H9 (cell line): ENCODE measurements at regions not wholly inside any gene's neighbourhood (a gene's known extent, or its start where the extent isn't known, plus 50 kb on each side); places are given as distances from the start of the nearest gene placed in this dataset.
"Not testable (repeated sequence)": the region's sequence is repeated elsewhere in the genome, so short reads cannot be mapped to it uniquely, and the experiment has no call there.

Experiments used
- DNase-seq: peaks from one replicate; pipeline ENCODE4 v3.0.0-alpha.2; 2017
- H2AFZ ChIP-seq: one replicate; pipeline ENCODE4 v1.6.1; 2013; ENCODE audit warnings: mild to moderate bottlenecking, low read length, control low read depth, moderate library complexity
- H2AK5ac ChIP-seq: 2 replicates; pipeline ENCODE4 v1.6.1; 2013; ENCODE audit warnings: low read length, control low read depth, mixed read lengths; ENCODE audit not compliant: insufficient read length
- H2BK120ac ChIP-seq: one replicate; pipeline ENCODE4 v1.6.1; 2013; ENCODE audit warnings: low read depth, mild to moderate bottlenecking, low read length, control low read depth, inconsistent platforms; ENCODE audit not compliant: poor library complexity, severe bottlenecking
- H2BK12ac ChIP-seq: 2 replicates; pipeline ENCODE4 v1.6.1; 2013; ENCODE audit warnings: low read length, control low read depth, mixed read lengths, low read depth; ENCODE audit not compliant: insufficient read length
- H2BK15ac ChIP-seq: 2 replicates; pipeline ENCODE4 v1.6.1; 2013; ENCODE audit warnings: low read depth, low read length, control low read depth
- H2BK20ac ChIP-seq: one replicate; pipeline ENCODE4 v1.6.1; 2013; ENCODE audit warnings: low read depth, mild to moderate bottlenecking, low read length, control low read depth, inconsistent platforms; ENCODE audit not compliant: poor library complexity, severe bottlenecking
- H2BK5ac ChIP-seq: 2 replicates; pipeline ENCODE4 v1.6.1; 2013; ENCODE audit warnings: low read length, control low read depth, mixed read lengths; ENCODE audit not compliant: insufficient read length
- H3K14ac ChIP-seq: 2 replicates; pipeline ENCODE4 v1.6.1; 2013; ENCODE audit warnings: low read length, control low read depth; ENCODE audit not compliant: insufficient read depth
- H3K18ac ChIP-seq: 2 replicates; pipeline ENCODE4 v1.6.1; 2013; ENCODE audit warnings: low read depth, mild to moderate bottlenecking, mixed read lengths, low read length, control low read depth; ENCODE audit not compliant: insufficient read length
- H3K23ac ChIP-seq: 2 replicates; pipeline ENCODE4 v1.6.1; 2013; ENCODE audit warnings: low read length, control low read depth, mixed read lengths, low read depth; ENCODE audit not compliant: insufficient read length
- H3K23me2 ChIP-seq: 2 replicates; pipeline ENCODE4 v1.6.1; 2013; ENCODE audit warnings: low read depth, mild to moderate bottlenecking, mixed read lengths, low read length, control low read depth; ENCODE audit not compliant: insufficient read length, poor library complexity, severe bottlenecking
- H3K27ac ChIP-seq: 2 replicates; pipeline ENCODE4 v1.5.1; 2013; ENCODE audit warnings: low read length, control low read depth, mixed read lengths, low read depth; ENCODE audit not compliant: insufficient read length
- H3K27me3 ChIP-seq: 2 replicates; pipeline ENCODE4 v1.6.1; 2013; ENCODE audit warnings: low read length, control low read depth, inconsistent platforms; ENCODE audit not compliant: insufficient read depth
- H3K4ac ChIP-seq: 2 replicates; pipeline ENCODE4 v1.6.1; 2013; ENCODE audit warnings: low read depth, mild to moderate bottlenecking, control low read depth, inconsistent platforms, low read length, moderate library complexity
- H3K4me1 ChIP-seq: 2 replicates; pipeline ENCODE4 v1.6.1; 2013; ENCODE audit warnings: low read length, control low read depth, inconsistent platforms; ENCODE audit not compliant: insufficient read depth
- H3K4me2 ChIP-seq: 2 replicates; pipeline ENCODE4 v1.6.1; 2013; ENCODE audit warnings: low read length, control low read depth, mixed read lengths; ENCODE audit not compliant: insufficient read length, insufficient read depth
- H3K56ac ChIP-seq: 2 replicates; pipeline ENCODE4 v1.6.1; 2013; ENCODE audit warnings: low read depth, mild to moderate bottlenecking, mixed read lengths, low read length, control low read depth; ENCODE audit not compliant: insufficient read length
- H3K79me1 ChIP-seq: 2 replicates; pipeline ENCODE4 v1.6.1; 2013; ENCODE audit warnings: low read depth, mild to moderate bottlenecking, moderate library complexity, low read length, control low read depth, inconsistent platforms; ENCODE audit not compliant: insufficient read depth, poor library complexity, severe bottlenecking
- H3K79me2 ChIP-seq: 2 replicates; pipeline ENCODE4 v1.6.1; 2013; ENCODE audit warnings: low read length, control low read depth, inconsistent platforms; ENCODE audit not compliant: insufficient read depth
- H3K9ac ChIP-seq: 2 replicates; pipeline ENCODE4 v1.6.1; 2013; ENCODE audit warnings: low read length, control low read depth, mixed read lengths; ENCODE audit not compliant: insufficient read length; ENCODE audit errors: extremely low read depth
- H3K9me3 ChIP-seq: one replicate; pipeline ENCODE4 v1.6.1; 2013; ENCODE audit warnings: low read depth, low read length, inconsistent platforms; ENCODE audit not compliant: control insufficient read depth
- H3T11ph ChIP-seq: one replicate; pipeline ENCODE4 v1.6.1; 2013; ENCODE audit warnings: mild to moderate bottlenecking, low read length, control low read depth, inconsistent platforms
- H4K20me1 ChIP-seq: one replicate; pipeline ENCODE4 v1.6.1; 2013; ENCODE audit not compliant: control insufficient read depth, insufficient read length, insufficient read depth
- H4K5ac ChIP-seq: 2 replicates; pipeline ENCODE4 v1.6.1; 2013; ENCODE audit warnings: low read depth, mild to moderate bottlenecking, mixed read lengths, low read length, control low read depth; ENCODE audit not compliant: insufficient read length
- H4K8ac ChIP-seq: replicated peaks from 2 replicates; pipeline ENCODE4 v1.6.1; 2013; ENCODE audit warnings: low read length, control low read depth, mixed read lengths, low read depth; ENCODE audit not compliant: insufficient read length
- H4K91ac ChIP-seq: 2 replicates; pipeline ENCODE4 v1.6.1; 2013; ENCODE audit warnings: low read depth, mild to moderate bottlenecking, moderate library complexity, mixed read lengths, low read length, control low read depth; ENCODE audit not compliant: insufficient read length
- H3K27ac Mint-ChIP-seq, 3 experiments: 2 replicates in 2 of 3; 3 replicates in 1 of 3; pipeline ENCODE4 v1.8.0; 2020 to 2021; ENCODE audit warnings: mixed read lengths in 3 of 3, mild to moderate bottlenecking in 1 of 3, moderate library complexity in 1 of 3
- H3K27me3 Mint-ChIP-seq: 2 replicates; pipeline ENCODE4 v1.8.0; 2021; ENCODE audit warnings: low read depth, mild to moderate bottlenecking, moderate library complexity, mixed read lengths
- H3K36me3 Mint-ChIP-seq, 3 experiments: 2 replicates in 2 of 3; 3 replicates in 1 of 3; pipeline ENCODE4 v1.8.0; 2020 to 2021; ENCODE audit warnings: low read depth in 3 of 3, mixed read lengths in 3 of 3; ENCODE audit not compliant: insufficient read depth in 1 of 3
- H3K4me1 Mint-ChIP-seq, 2 experiments: 2 replicates each; pipeline ENCODE4 v1.8.0; 2020; ENCODE audit warnings: mixed read lengths in 2 of 2
- H3K4me3 Mint-ChIP-seq, 2 experiments: 2 replicates in 1 of 2; 3 replicates in 1 of 2; pipeline ENCODE4 v1.8.0; 2020 to 2021; ENCODE audit warnings: mild to moderate bottlenecking in 2 of 2, mixed read lengths in 2 of 2, moderate library complexity in 1 of 2
- H3K9me3 Mint-ChIP-seq, 2 experiments: 2 replicates in 1 of 2; 3 replicates in 1 of 2; pipeline ENCODE4 v1.8.0; 2020; ENCODE audit warnings: mild to moderate bottlenecking in 2 of 2, mixed read lengths in 2 of 2, moderate library complexity in 1 of 2
- WGBS: extraction: QIAGEN DNeasy Blood & Tissue Kit; methylation state at CpG from one replicate; pipeline ENCODE4 v1.1.7; 2013; ENCODE audit warnings: missing lambda C conversion rate, low lambda C conversion rate, mixed read lengths; ENCODE audit not compliant: insufficient read length; ENCODE audit errors: extremely low coverage; 5-methylcytosine and 5-hydroxymethylcytosine counted together

GRCh38 chr12:105683836-105684235 lies 353.3 kb downstream of the C12orf75 start:
- H3K18ac ChIP-seq, H3K27me3 ChIP-seq, H3K9ac ChIP-seq, H2BK20ac ChIP-seq, H4K20me1 ChIP-seq, H3T11ph ChIP-seq, H4K91ac ChIP-seq, H4K8ac ChIP-seq, H3K79me2 ChIP-seq, H3K4me1 Mint-ChIP-seq, H3K27me3 Mint-ChIP-seq, H3K36me3 Mint-ChIP-seq, H2BK5ac ChIP-seq, H2BK120ac ChIP-seq, H2BK12ac ChIP-seq, H3K23me2 ChIP-seq, H4K5ac ChIP-seq, H3K14ac ChIP-seq, H2AK5ac ChIP-seq, H3K4ac ChIP-seq, H3K4me1 ChIP-seq, H3K79me1 ChIP-seq, H3K4me2 ChIP-seq, H3K9me3 ChIP-seq, H3K27ac Mint-ChIP-seq, H3K4me3 Mint-ChIP-seq, H3K9me3 Mint-ChIP-seq, H2AFZ ChIP-seq, H3K23ac ChIP-seq, H3K56ac ChIP-seq, H3K27ac ChIP-seq, DNase-seq, H2BK15ac ChIP-seq: not testable (repeated sequence)
- WGBS: no CpG with 5 or more reads among the region's 4 CpGs
